Cerebellar cortex (tissue), 1 donor: ENCODE measurements at regions not wholly inside any gene's neighbourhood (a gene's known extent, or its start where the extent isn't known, plus 50 kb on each side); places are given as distances from the start of the nearest gene placed in this dataset.

Experiments
- DNase-seq: peaks from one replicate; pipeline ENCODE4 v3.0.0-alpha.2; 2015; ENCODE audit warnings: low spot score

GRCh38 chr13:99892866-99893504 is 78.6 kb downstream of the ZIC5 start:
- DNase-seq, result no peak

GRCh38 chr13:99892196-99892613 is 79.4 kb downstream of the ZIC5 start:
- no peak for DNase-seq

- no peak for DNase-seq
These were observed 84.9 kb downstream of the ZIC5 start for GRCh38 chr13:99886706-99887105.

- no peak for DNase-seq
These were observed 86.7 kb downstream of the ZIC5 start for GRCh38 chr13:99884913-99885312.

- DNase-seq, result peak; percentile 25
These were observed 87.8 kb downstream of the ZIC5 start for GRCh38 chr13:99883805-99884204.

- DNase-seq, result peak; percentile 77
These were observed 92.5 kb downstream of the ZIC5 start for GRCh38 chr13:99878921-99879610.

GRCh38 chr13:99876651-99877050 is 94.9 kb downstream of the ZIC5 start:
- DNase-seq, result peak; percentile 35

- DNase-seq, result peak; percentile 80
These were observed 96.2 kb downstream of the ZIC5 start for GRCh38 chr13:99875391-99875790.

- peak; percentile 65 for DNase-seq
These were observed 97.6 kb downstream of the ZIC5 start for GRCh38 chr13:99873832-99874430.

GRCh38 chr13:99873141-99873540 is 98.4 kb downstream of the ZIC5 start:
- peak; percentile 61 for DNase-seq

GRCh38 chr13:99871249-99871898 is 100.2 kb downstream of the ZIC5 start:
- DNase-seq, result peak; percentile 98

- no peak for DNase-seq
These were observed 101.0 kb downstream of the ZIC5 start for GRCh38 chr13:99870541-99870940.

GRCh38 chr13:99869830-99870229 is 101.7 kb downstream of the ZIC5 start:
- no peak for DNase-seq

- DNase-seq, result no peak
These were observed 102.8 kb downstream of the ZIC5 start for GRCh38 chr13:99868767-99869166.

- DNase-seq, result peak; percentile 84
These were observed 103.9 kb downstream of the ZIC5 start for GRCh38 chr13:99867535-99868257.

- peak; percentile 80 for DNase-seq
These were observed 104.8 kb downstream of the ZIC5 start for GRCh38 chr13:99866781-99867180.

- DNase-seq, result peak; percentile 73
These were observed 106.1 kb downstream of the ZIC5 start for GRCh38 chr13:99865420-99865930.

- DNase-seq, result peak; percentile 81
These were observed 107.0 kb downstream of the ZIC5 start for GRCh38 chr13:99864627-99864990.

GRCh38 chr13:99863789-99864626 is 107.6 kb downstream of the ZIC5 start:
- DNase-seq, result peak; percentile 49

- peak; percentile 58 for DNase-seq
These were observed 109.3 kb downstream of the ZIC5 start for GRCh38 chr13:99862244-99862643.

- DNase-seq, result peak; percentile 20
These were observed 109.8 kb downstream of the ZIC5 start for GRCh38 chr13:99861771-99862170.
